K562 (cell line): ENCODE measurements at regions not wholly inside any gene's neighbourhood (a gene's known extent, or its start where the extent isn't known, plus 50 kb on each side); places are given as distances from the start of the nearest gene placed in this dataset.

Experiments used
- CBFA2T3 ChIP-seq: fragments of 450-650 bp; IDR thresholded peaks from 2 replicates; pipeline ENCODE4 v1.6.1; 2017
- CHD2 ChIP-seq: IDR thresholded peaks from 2 replicates; pipeline ENCODE4 v1.6.1; 2011; ENCODE audit warnings: low read depth, low read length
- CREBBP ChIP-seq: IDR thresholded peaks from one replicate; pipeline ENCODE4 v1.6.1; 2012; ENCODE audit warnings: low read depth, mild to moderate bottlenecking, control low read depth, inconsistent platforms, low read length
- ILF3 ChIP-seq: fragments of 450-650 bp; IDR thresholded peaks from 2 replicates; pipeline ENCODE4 v1.6.1; 2018; ENCODE audit warnings: antibody characterized with exemption, mild to moderate bottlenecking, moderate library complexity, borderline replicate concordance
- MECOM ChIP-seq: fragments of 250-450 bp; sonication (Bioruptor Pico); IDR thresholded peaks from 2 replicates; pipeline ENCODE4 v1.8.0; 2022; ENCODE audit warnings: inconsistent platforms
- MEIS2 ChIP-seq: fragments of 450-650 bp; IDR thresholded peaks from 2 replicates; pipeline ENCODE4 v1.6.1; 2014; ENCODE audit warnings: mild to moderate bottlenecking; ENCODE audit not compliant: partially characterized antibody
- NCOA4 ChIP-seq: fragments of 450-650 bp; IDR thresholded peaks from 2 replicates; pipeline ENCODE4 v1.6.1; 2018; ENCODE audit warnings: mild to moderate bottlenecking; ENCODE audit not compliant: partially characterized antibody
- NEUROD1 ChIP-seq: fragments of 150-350 bp; IDR thresholded peaks from 2 replicates; pipeline ENCODE4 v1.6.1; 2014; ENCODE audit warnings: borderline replicate concordance, low read length, low read depth; ENCODE audit not compliant: partially characterized antibody
- RBFOX2 ChIP-seq: fragments of 200-400 bp; formaldehyde crosslinking; IDR thresholded peaks from 2 replicates; pipeline ENCODE4 v1.6.1; 2017; ENCODE audit warnings: low read depth, mild to moderate bottlenecking, low read length, moderate library complexity
- RBM15 ChIP-seq: fragments of 200-400 bp; formaldehyde crosslinking; IDR thresholded peaks from 2 replicates; pipeline ENCODE4 v1.6.1; 2018; ENCODE audit warnings: mild to moderate bottlenecking, low read length, moderate library complexity; ENCODE audit not compliant: insufficient read depth
- RBM22 ChIP-seq: fragments of 200-400 bp; formaldehyde crosslinking; IDR thresholded peaks from 2 replicates; pipeline ENCODE4 v1.6.1; 2018; ENCODE audit warnings: low read length, low read depth; ENCODE audit not compliant: poor library complexity, severe bottlenecking
- TAF1 ChIP-seq: IDR thresholded peaks from 2 replicates; pipeline ENCODE4 v1.6.1; 2011; ENCODE audit warnings: mild to moderate bottlenecking, low read length, moderate library complexity; ENCODE audit not compliant: insufficient read depth, control insufficient read depth, severe bottlenecking; ENCODE audit errors: extremely low read depth
- THRB ChIP-seq: fragments of 450-650 bp; formaldehyde crosslinking; conservative IDR thresholded peaks from 2 replicates; pipeline ENCODE4 v1.4.0; 2022; ENCODE audit warnings: mild to moderate bottlenecking, missing genetic modification characterization
- TRIM24 ChIP-seq, 2 experiments: fragments of 450-650 bp; IDR thresholded peaks; 2 replicates each; pipeline ENCODE4 v1.6.1; 2016
- ZNF311 ChIP-seq: fragments of 250-450 bp; sonication (Bioruptor Pico); IDR thresholded peaks from 2 replicates; pipeline ENCODE4 v1.4.0; 2020; ENCODE audit warnings: mild to moderate bottlenecking, moderate library complexity
- ZNF644 ChIP-seq: fragments of 200-800 bp; sonication (Bioruptor generic); IDR thresholded peaks from 2 replicates; pipeline ENCODE4 v1.6.1; 2016; ENCODE audit warnings: low read depth, missing genetic modification characterization, missing compliant biosample characterization
- TF ChIP-seq, protein P1 (sequence below): fragments of 450-650 bp; IDR thresholded peaks from 2 replicates; pipeline ENCODE4 v1.7.1; 2018; ENCODE audit warnings: mild to moderate bottlenecking, low read depth; ENCODE audit not compliant: partially characterized antibody
- TF ChIP-seq, protein P2 (sequence below), 2 experiments: fragments of 450-650 bp; IDR thresholded peaks; 2 replicates each; pipeline ENCODE4 v1.6.1; 2018; ENCODE audit warnings: mild to moderate bottlenecking in 2 of 2, low read depth in 1 of 2; ENCODE audit not compliant: partially characterized antibody in 2 of 2

DNA sequence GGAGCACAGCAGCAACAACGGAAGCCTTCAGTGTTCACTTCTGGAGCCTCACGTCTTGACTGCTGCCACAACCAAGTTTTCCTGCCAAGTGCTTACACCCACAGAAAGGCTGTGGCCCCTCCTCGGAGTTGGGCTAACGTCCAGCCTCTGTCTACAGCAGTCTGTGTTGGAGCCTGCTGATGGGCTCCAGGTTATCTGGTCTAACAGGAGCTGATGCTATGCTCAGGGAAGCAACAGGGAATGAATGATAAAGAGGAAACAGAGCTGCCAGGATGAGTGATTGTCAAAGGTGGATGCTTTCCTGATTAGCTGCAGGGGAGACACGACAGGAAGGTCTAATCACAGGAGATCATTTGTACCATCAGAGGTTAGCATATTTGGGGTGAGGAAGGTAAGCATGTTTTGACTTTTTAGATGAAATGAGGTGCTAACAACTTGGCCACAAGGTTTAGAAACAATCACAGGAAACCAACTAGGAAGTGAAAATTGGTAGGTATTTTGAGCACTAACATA, 53.8 kb upstream of the RCBTB2 start (continued):
- TF ChIP-seq, protein P1, sequence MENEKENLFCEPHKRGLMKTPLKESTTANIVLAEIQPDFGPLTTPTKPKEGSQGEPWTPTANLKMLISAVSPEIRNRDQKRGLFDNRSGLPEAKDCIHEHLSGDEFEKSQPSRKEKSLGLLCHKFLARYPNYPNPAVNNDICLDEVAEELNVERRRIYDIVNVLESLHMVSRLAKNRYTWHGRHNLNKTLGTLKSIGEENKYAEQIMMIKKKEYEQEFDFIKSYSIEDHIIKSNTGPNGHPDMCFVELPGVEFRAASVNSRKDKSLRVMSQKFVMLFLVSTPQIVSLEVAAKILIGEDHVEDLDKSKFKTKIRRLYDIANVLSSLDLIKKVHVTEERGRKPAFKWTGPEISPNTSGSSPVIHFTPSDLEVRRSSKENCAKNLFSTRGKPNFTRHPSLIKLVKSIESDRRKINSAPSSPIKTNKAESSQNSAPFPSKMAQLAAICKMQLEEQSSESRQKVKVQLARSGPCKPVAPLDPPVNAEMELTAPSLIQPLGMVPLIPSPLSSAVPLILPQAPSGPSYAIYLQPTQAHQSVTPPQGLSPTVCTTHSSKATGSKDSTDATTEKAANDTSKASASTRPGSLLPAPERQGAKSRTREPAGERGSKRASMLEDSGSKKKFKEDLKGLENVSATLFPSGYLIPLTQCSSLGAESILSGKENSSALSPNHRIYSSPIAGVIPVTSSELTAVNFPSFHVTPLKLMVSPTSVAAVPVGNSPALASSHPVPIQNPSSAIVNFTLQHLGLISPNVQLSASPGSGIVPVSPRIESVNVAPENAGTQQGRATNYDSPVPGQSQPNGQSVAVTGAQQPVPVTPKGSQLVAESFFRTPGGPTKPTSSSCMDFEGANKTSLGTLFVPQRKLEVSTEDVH: no peak
- TF ChIP-seq MEIS2: peak; percentile 87
- TF ChIP-seq ILF3: no peak
- no peak for TF ChIP-seq TAF1
- no peak for TF ChIP-seq ZNF644 (tag)
- no peak for TF ChIP-seq RBM22
- TF ChIP-seq, protein P2, sequence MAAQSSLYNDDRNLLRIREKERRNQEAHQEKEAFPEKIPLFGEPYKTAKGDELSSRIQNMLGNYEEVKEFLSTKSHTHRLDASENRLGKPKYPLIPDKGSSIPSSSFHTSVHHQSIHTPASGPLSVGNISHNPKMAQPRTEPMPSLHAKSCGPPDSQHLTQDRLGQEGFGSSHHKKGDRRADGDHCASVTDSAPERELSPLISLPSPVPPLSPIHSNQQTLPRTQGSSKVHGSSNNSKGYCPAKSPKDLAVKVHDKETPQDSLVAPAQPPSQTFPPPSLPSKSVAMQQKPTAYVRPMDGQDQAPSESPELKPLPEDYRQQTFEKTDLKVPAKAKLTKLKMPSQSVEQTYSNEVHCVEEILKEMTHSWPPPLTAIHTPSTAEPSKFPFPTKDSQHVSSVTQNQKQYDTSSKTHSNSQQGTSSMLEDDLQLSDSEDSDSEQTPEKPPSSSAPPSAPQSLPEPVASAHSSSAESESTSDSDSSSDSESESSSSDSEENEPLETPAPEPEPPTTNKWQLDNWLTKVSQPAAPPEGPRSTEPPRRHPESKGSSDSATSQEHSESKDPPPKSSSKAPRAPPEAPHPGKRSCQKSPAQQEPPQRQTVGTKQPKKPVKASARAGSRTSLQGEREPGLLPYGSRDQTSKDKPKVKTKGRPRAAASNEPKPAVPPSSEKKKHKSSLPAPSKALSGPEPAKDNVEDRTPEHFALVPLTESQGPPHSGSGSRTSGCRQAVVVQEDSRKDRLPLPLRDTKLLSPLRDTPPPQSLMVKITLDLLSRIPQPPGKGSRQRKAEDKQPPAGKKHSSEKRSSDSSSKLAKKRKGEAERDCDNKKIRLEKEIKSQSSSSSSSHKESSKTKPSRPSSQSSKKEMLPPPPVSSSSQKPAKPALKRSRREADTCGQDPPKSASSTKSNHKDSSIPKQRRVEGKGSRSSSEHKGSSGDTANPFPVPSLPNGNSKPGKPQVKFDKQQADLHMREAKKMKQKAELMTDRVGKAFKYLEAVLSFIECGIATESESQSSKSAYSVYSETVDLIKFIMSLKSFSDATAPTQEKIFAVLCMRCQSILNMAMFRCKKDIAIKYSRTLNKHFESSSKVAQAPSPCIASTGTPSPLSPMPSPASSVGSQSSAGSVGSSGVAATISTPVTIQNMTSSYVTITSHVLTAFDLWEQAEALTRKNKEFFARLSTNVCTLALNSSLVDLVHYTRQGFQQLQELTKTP (IDR thresholded peaks at IDR 0.05; ENCODE audit: low read depth in 1 of 2, partially characterized antibody in 2 of 2): no peak
- TF ChIP-seq ZNF311: no peak
- no peak for TF ChIP-seq CHD2
- TF ChIP-seq TRIM24 (IDR thresholded peaks at IDR 0.05): peak; percentile 39; a peak in 2 of 4 replicates
- no peak for TF ChIP-seq RBFOX2
- TF ChIP-seq THRB: no peak
- TF ChIP-seq NEUROD1: no peak
- TF ChIP-seq NCOA4: no peak
- TF ChIP-seq CREBBP: no peak
- TF ChIP-seq CBFA2T3: peak; percentile 88
- 0 out of 2 replicates have a peak, but pooled peaks have one; percentile 10 for TF ChIP-seq MECOM (CRISPR knock-in tag)
- TF ChIP-seq RBM15: no peak
